ENCODE measurements at regions not wholly inside any gene's neighbourhood (a gene's known extent, or its start where the extent isn't known, plus 50 kb on each side); places are given as distances from the start of the nearest gene placed in this dataset.
"Not testable (repeated sequence)": the region's sequence is repeated elsewhere in the genome, so short reads cannot be mapped to it uniquely, and the experiment has no call there.

DNA sequence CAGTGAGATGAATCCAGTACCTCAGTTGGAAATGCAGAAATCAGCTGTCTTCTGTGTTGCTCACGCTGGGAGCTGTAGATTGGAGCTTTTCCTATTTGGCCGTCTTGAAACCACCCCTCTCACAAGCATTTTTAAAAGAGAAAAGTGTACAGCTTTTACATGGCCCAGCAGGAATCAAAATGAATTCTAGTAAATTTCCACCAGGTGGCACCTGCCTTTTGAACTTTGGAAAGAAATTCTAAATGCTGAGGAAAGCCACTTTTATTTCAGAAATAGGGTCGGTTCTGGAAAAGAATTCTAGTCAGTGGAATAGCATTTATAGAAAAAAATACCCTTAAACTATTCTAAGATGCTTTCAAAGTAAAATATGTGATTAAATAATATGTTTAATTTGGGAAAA, 647.8 kb downstream of the CD109 start:
- CTCF ChIA-PET (ENCODE audit: unreplicated experiment) = no interaction called here
- no peak overlapping the region for H2AFZ ChIP-seq (ENCODE audit: low read length)
- H3K4me2 ChIP-seq (ENCODE audit: low read length) = no peak overlapping the region
- no peaks in the 10 kb centered on the region for H4K20me1 ChIP-seq (ENCODE audit: insufficient read depth, low read length)
- H3K9me2 ChIP-seq (ENCODE audit: insufficient read depth, low read length) = no peaks in the 10 kb centered on the region
- POLR2A ChIA-PET = no interaction called here
- no peaks in the 10 kb centered on the region for H3K9me3 ChIP-seq (ENCODE audit: low read length)
- no peak overlapping the region for H3K4me3 ChIP-seq (ENCODE audit: low read depth, low read length, poor library complexity, severe bottlenecking)
- DNase-seq (ENCODE audit: low spot score) = no peak
- H3K27ac ChIP-seq (ENCODE audit: low read depth, low read length, poor library complexity, severe bottlenecking) = no peak overlapping the region
- no peaks in the 10 kb centered on the region for H3K79me2 ChIP-seq (ENCODE audit: insufficient read depth, low read depth, low read length)
- TF ChIP-seq, protein P1, sequence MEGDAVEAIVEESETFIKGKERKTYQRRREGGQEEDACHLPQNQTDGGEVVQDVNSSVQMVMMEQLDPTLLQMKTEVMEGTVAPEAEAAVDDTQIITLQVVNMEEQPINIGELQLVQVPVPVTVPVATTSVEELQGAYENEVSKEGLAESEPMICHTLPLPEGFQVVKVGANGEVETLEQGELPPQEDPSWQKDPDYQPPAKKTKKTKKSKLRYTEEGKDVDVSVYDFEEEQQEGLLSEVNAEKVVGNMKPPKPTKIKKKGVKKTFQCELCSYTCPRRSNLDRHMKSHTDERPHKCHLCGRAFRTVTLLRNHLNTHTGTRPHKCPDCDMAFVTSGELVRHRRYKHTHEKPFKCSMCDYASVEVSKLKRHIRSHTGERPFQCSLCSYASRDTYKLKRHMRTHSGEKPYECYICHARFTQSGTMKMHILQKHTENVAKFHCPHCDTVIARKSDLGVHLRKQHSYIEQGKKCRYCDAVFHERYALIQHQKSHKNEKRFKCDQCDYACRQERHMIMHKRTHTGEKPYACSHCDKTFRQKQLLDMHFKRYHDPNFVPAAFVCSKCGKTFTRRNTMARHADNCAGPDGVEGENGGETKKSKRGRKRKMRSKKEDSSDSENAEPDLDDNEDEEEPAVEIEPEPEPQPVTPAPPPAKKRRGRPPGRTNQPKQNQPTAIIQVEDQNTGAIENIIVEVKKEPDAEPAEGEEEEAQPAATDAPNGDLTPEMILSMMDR (conservative IDR thresholded peaks at IDR 0.05; ENCODE audit: low read length) = peak; percentile 54
- no peak for TF ChIP-seq EZH2phosphoT487 (IDR thresholded peaks at IDR 0.05; ENCODE audit: borderline replicate concordance, low read depth, low read length)
- no TSS peak for BruUV-seq (replicated peaks)
- intact Hi-C loops (cut with micrococcal nuclease; ENCODE audit: unreplicated experiment) = no loop called here
- no peaks in the 10 kb centered on the region for H3K4me1 ChIP-seq (ENCODE audit: insufficient read depth, low read length, poor library complexity, severe bottlenecking)
- no peaks in the 10 kb centered on the region for H3K36me3 ChIP-seq (ENCODE audit: insufficient read depth, low read length)

DNA sequence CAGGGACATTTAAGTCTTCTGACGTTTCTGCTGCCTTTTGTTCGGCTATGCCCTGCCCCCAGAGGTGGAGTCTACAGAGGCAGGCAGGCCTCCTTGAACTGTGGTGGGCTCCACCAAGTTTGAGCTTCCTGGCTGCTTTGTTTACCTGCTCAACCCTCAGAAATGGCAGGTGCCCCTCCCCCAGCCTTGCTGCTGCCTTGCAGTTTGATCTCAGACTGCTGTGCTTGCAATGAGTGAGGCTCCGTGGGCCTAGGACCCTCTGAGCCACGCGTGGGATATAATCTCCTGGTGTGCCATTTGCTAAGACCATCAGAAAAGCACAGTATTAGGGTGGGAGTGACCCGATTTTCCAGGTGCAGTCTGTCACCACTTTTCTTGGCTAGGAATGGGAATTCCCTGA, 647.3 kb downstream of the CD109 start:
- H4K20me1 ChIP-seq (ENCODE audit: insufficient read depth, low read length); H3K4me3 ChIP-seq (ENCODE audit: low read depth, low read length, poor library complexity, severe bottlenecking); H3K4me2 ChIP-seq (ENCODE audit: low read length); BruUV-seq (replicated peaks); POLR2A ChIA-PET; H3K27ac ChIP-seq (ENCODE audit: low read depth, low read length, poor library complexity, severe bottlenecking); intact Hi-C loops (cut with micrococcal nuclease; ENCODE audit: unreplicated experiment); H3K79me2 ChIP-seq (ENCODE audit: insufficient read depth, low read depth, low read length); H3K4me1 ChIP-seq (ENCODE audit: insufficient read depth, low read length, poor library complexity, severe bottlenecking); H2AFZ ChIP-seq (ENCODE audit: low read length); DNase-seq (ENCODE audit: low spot score); H3K36me3 ChIP-seq (ENCODE audit: insufficient read depth, low read length); H3K9me3 ChIP-seq (ENCODE audit: low read length); H3K9me2 ChIP-seq (ENCODE audit: insufficient read depth, low read length); CTCF ChIA-PET (ENCODE audit: unreplicated experiment): not testable (repeated sequence)

DNA sequence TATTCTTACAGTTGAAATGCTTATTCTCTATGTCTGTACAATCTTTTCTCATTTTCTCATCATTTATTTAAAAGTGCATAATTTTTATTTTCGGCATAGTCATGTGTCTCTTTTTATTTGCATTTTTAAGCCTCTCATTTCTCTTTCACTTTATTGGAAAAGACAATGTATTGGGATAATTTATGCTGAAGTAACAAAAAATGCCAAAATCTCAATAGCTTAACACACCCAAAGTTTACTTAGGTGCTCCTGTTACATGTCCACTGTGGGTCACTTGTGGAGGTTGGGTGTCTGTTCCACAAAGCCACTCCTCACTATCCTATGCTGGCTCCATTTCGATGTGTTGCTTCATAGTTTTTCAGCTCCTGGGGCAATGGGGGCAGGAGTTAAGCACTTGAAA, 638.7 kb downstream of the CD109 start:
- intact Hi-C loops (cut with micrococcal nuclease; ENCODE audit: unreplicated experiment) = no loop called here
- ChIA-PET POLR2A (no interaction called here), CTCF (ENCODE audit: unreplicated experiment) (no interaction called here)
- no peak overlapping the region for H3K4me2 ChIP-seq (ENCODE audit: low read length)
- H3K4me1 ChIP-seq (ENCODE audit: insufficient read depth, low read length, poor library complexity, severe bottlenecking) = no peaks in the 10 kb centered on the region
- H3K4me3 ChIP-seq (ENCODE audit: low read depth, low read length, poor library complexity, severe bottlenecking) = no peak overlapping the region
- H3K27ac ChIP-seq (ENCODE audit: low read depth, low read length, poor library complexity, severe bottlenecking) = no peak overlapping the region
- TF ChIP-seq EZH2phosphoT487 (IDR thresholded peaks at IDR 0.05; ENCODE audit: borderline replicate concordance, low read depth, low read length) = no peak
- TF ChIP-seq, protein P1 (conservative IDR thresholded peaks at IDR 0.05; ENCODE audit: low read length) = no peak
- H2AFZ ChIP-seq (ENCODE audit: low read length) = no peak overlapping the region
- DNase-seq (ENCODE audit: low spot score) = no peak
- no peaks in the 10 kb centered on the region for H3K79me2 ChIP-seq (ENCODE audit: insufficient read depth, low read depth, low read length)
- H3K36me3 ChIP-seq (ENCODE audit: insufficient read depth, low read length) = no peaks in the 10 kb centered on the region
- no TSS peak for BruUV-seq (replicated peaks)
- no peaks in the 10 kb centered on the region for H4K20me1 ChIP-seq (ENCODE audit: insufficient read depth, low read length)
- H3K9me3 ChIP-seq (ENCODE audit: low read length) = no peaks in the 10 kb centered on the region
- no peaks in the 10 kb centered on the region for H3K9me2 ChIP-seq (ENCODE audit: insufficient read depth, low read length)
